ENCODE measurements at regions not wholly inside any gene's neighbourhood (a gene's known extent, or its start where the extent isn't known, plus 50 kb on each side); places are given as distances from the start of the nearest gene placed in this dataset.

DNA sequence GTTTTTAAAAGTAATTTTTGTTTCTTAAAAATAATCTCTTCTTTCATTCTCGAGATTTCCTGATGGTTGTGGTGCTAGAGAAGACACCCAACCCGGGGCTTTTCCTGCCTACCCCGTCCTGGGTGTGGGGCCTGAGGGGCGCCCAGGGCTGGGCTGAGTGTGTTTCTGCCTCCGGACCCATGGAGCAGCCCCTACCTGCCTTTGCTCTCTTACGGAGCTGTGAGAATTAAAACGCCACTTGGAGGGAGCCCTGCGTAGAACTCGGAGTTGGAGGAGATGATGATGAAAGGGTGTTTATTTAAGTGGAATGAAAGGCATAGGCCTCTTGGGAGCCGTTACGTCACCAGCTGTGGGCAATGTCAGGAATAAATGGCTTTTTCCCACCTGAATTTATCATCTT, 261.8 kb upstream of the SHH start:
- no peak for DNase-seq (ENCODE audit: low read depth, low spot score)
- H3K4me3 ChIP-seq (ENCODE audit: low read depth, low read length) = no peak overlapping the region
- TF ChIP-seq, protein P1, sequence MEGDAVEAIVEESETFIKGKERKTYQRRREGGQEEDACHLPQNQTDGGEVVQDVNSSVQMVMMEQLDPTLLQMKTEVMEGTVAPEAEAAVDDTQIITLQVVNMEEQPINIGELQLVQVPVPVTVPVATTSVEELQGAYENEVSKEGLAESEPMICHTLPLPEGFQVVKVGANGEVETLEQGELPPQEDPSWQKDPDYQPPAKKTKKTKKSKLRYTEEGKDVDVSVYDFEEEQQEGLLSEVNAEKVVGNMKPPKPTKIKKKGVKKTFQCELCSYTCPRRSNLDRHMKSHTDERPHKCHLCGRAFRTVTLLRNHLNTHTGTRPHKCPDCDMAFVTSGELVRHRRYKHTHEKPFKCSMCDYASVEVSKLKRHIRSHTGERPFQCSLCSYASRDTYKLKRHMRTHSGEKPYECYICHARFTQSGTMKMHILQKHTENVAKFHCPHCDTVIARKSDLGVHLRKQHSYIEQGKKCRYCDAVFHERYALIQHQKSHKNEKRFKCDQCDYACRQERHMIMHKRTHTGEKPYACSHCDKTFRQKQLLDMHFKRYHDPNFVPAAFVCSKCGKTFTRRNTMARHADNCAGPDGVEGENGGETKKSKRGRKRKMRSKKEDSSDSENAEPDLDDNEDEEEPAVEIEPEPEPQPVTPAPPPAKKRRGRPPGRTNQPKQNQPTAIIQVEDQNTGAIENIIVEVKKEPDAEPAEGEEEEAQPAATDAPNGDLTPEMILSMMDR (IDR thresholded peaks at IDR 0.05; ENCODE audit: low read depth, low read length) = no peak
- in situ Hi-C loops (cut with HindIII; ENCODE audit: low sequenced_read_pairs) = no loop called here

DNA sequence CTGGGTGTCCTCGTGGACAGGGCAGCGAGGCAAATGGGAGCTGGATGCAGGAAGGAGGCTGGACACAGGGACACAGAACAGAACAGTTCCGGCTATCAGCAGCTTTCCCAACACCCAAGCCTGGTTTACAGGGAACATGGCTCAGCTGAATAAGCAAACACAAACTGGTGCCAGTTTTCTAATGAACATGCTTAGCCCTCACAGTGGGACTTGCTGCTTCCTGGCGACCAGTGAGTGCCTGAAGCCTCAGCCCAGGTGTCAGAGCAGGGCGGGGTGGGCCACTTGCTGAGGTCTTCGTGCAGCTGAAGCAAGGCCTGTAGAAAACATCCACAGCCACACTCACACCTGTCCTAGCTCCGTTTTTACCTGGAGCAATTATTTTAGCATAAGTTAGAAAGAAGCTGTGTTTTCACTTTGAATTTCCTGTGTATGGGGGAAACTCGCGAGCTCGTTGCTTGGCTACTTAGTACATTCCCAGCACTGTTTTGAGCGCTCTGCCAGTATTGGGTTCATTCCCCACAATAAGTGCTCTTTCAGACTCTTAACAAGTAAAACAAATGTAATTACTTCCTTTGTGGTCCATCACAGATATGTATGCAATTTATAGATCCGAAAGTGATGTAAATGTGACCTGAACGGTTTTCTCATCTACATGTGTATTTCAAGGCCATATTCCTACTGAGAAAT, 261.2 kb upstream of the SHH start:
- no peak overlapping the region for H3K4me3 ChIP-seq (ENCODE audit: low read depth, low read length)
- TF ChIP-seq, protein P1 (IDR thresholded peaks at IDR 0.05; ENCODE audit: low read depth, low read length) = no peak
- in situ Hi-C loops (cut with HindIII; ENCODE audit: low sequenced_read_pairs) = no loop called here
- no peak for DNase-seq (ENCODE audit: low read depth, low spot score)

DNA sequence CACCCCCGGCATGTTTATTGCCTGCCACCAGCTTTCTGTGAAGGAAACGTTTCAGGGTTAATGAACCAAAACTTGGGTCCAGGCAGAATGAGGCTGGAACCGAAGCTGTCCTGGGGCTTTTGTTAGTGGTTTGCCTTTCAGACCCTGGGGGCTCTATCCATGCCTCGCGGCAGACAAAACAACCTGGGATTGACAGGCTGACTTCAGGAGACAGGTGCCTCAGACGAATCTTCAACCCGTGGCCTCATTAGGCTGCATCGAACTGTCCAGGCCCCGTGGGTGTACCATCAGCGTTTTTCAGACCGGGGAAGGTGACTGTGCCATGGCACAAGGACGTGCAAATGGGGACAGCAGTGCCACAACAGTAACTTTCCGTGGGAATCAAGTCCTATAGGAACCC, 259.3 kb upstream of the SHH start:
- TF ChIP-seq, protein P1 (IDR thresholded peaks at IDR 0.05; ENCODE audit: low read depth, low read length) = no peak
- no peak overlapping the region for H3K4me3 ChIP-seq (ENCODE audit: low read depth, low read length)
- in situ Hi-C loops (cut with HindIII; ENCODE audit: low sequenced_read_pairs) = no loop called here
- DNase-seq (ENCODE audit: low read depth, low spot score) = no peak

DNA sequence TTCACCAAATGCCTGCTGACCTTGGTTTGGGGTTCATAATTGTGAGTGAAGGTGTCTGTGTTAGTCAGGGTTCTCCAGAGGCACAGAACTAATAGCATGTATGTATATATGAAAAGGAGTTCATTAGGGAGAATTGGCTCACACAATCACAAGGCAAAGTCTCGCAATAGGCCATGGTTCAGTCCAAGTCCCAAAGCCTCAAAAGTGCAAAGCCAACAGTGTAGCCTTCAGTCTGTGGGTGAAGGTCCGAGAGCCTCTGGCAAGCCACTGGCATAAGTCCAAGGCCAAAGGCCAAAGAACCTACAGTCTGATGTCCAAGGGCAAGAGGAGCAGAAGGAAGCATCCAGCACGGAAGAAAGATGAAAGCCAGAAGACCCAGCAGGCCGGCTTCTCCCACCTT, 257.6 kb upstream of the SHH start:
- in situ Hi-C loops (cut with HindIII; ENCODE audit: low sequenced_read_pairs) = no loop called here
- no peak for DNase-seq (ENCODE audit: low read depth, low spot score)
- TF ChIP-seq, protein P1 (IDR thresholded peaks at IDR 0.05; ENCODE audit: low read depth, low read length) = no peak
- no peak overlapping the region for H3K4me3 ChIP-seq (ENCODE audit: low read depth, low read length)

DNA sequence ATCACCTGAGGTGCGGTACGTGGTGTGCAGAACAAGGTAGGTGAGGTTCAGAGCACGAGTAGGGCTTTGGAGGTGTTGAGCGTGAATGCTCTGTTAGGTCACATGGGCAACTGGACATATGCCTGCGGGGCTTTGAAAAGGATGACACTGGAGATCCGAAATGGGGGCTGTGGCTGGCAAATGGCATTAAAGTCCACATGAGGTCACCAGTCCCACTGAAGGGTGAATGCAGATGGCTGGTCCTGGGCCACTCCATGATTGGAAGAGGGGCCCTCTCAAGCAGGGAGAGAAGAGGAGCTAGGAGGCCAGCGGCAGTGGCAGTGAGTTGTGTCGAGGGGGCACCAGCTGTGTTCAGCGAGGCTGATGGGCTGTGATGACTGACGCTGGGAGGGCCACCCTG, 254.9 kb upstream of the SHH start:
- no peak overlapping the region for H3K4me3 ChIP-seq (ENCODE audit: low read depth, low read length)
- no peak for DNase-seq (ENCODE audit: low read depth, low spot score)
- TF ChIP-seq, protein P1 (IDR thresholded peaks at IDR 0.05; ENCODE audit: low read depth, low read length) = no peak
- in situ Hi-C loops (cut with HindIII; ENCODE audit: low sequenced_read_pairs) = no loop called here

DNA sequence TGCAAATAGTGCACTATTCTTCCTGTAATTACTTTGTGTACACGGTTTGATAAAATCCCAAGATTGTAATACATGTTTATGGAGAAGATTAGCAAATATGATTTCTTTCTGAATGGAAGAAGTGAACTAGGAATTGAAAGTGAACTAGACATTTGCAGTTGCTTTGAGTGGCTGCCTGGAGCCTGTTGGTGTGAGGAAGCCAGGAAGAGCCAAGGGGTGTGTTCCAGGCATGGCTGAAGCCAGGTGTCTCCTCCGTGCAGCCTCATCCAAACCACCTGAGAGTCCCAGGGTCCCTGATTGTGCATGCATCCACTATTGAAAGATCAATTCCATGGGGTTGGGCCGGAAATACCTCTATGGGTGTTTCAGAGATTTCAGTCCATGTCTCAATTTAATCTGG, 253.1 kb upstream of the SHH start:
- DNase-seq (ENCODE audit: low read depth, low spot score) = no peak
- in situ Hi-C loops (cut with HindIII; ENCODE audit: low sequenced_read_pairs) = no loop called here
- no peak overlapping the region for H3K4me3 ChIP-seq (ENCODE audit: low read depth, low read length)
- TF ChIP-seq, protein P1 (IDR thresholded peaks at IDR 0.05; ENCODE audit: low read depth, low read length) = no peak
